Upper lobe of left lung (tissue), 6 donors: ENCODE measurements at regions not wholly inside any gene's neighbourhood (a gene's known extent, or its start where the extent isn't known, plus 50 kb on each side); places are given as distances from the start of the nearest gene placed in this dataset.

Experiments
- ATAC-seq, 2 donors: fragments of 200-7000 bp; cut with Tn5 transposase; one replicate each; pipeline ENCODE4 v1.9.1; 2022; ENCODE audit warnings: mild to moderate bottlenecking in 2 of 2, moderate library complexity in 2 of 2; ENCODE audit not compliant: low FRiP score in 2 of 2
- DNase-seq, 2 donors: peaks; one replicate each; pipeline ENCODE4 v3.0.0-alpha.2; 2019 to 2020
- H3K27ac ChIP-seq, 4 donors: fragments of 200-600 bp; sonication (generic); one replicate each; pipeline ENCODE4 v1.5.1; 2016 to 2019
- H3K27me3 ChIP-seq, 4 donors: fragments of 200-600 bp; sonication (generic); one replicate each; pipeline ENCODE4 v1.5.1; 2017 to 2019
- H3K36me3 ChIP-seq, 4 donors: fragments of 200-600 bp; sonication (generic); one replicate each; pipeline ENCODE4 v1.5.1; 2016 to 2019
- H3K4me1 ChIP-seq, 4 donors: fragments of 200-600 bp; sonication (generic); one replicate each; pipeline ENCODE4 v1.5.1; 2018 to 2019
- H3K4me3 ChIP-seq, 4 donors: fragments of 200-600 bp; sonication (generic); one replicate each; pipeline ENCODE4 v1.5.1; 2017 to 2019; ENCODE audit warnings: mild to moderate bottlenecking in 2 of 4, moderate library complexity in 1 of 4
- H3K9me3 ChIP-seq, 4 donors: fragments of 200-600 bp; sonication (generic); one replicate each; pipeline ENCODE4 v1.5.1; 2018 to 2019
- CTCF ChIP-seq, 6 experiments: fragments of 450-650 bp in 4 of 6; fragments of 200-600 bp in 2 of 6; sonication (generic) in 2 of 6; IDR thresholded peaks; one replicate each; pipeline ENCODE4 v1.5.1; 2016 to 2019; ENCODE audit warnings: antibody characterized with exemption in 6 of 6
- EP300 ChIP-seq, 4 donors: sonication (generic); formaldehyde crosslinking; IDR thresholded peaks; one replicate each; pipeline ENCODE4 v1.5.1; 2017; ENCODE audit warnings: antibody characterized with exemption in 4 of 4, control low read depth in 2 of 4
- POLR2A ChIP-seq, 4 donors: fragments of 450-650 bp; IDR thresholded peaks; one replicate each; pipeline ENCODE4 v1.5.1; 2016 to 2017; ENCODE audit warnings: antibody characterized with exemption in 4 of 4, mild to moderate bottlenecking in 2 of 4
- POLR2AphosphoS5 ChIP-seq, 2 donors: sonication (generic); formaldehyde crosslinking; IDR thresholded peaks; one replicate each; pipeline ENCODE4 v1.5.1; 2017; ENCODE audit warnings: antibody characterized with exemption in 2 of 2
- WGBS, 2 donors: methylation state at CpG; one replicate each; pipeline ENCODE4 v1.1.5; 2017 to 2018; 5-methylcytosine and 5-hydroxymethylcytosine counted together
- donor health status: DM: no; HTN: no; CAD: no; lungs with moderate emphysema.
- donor health status: DM: no; HTN: yes; CAD: no; lungs with severe emphysema.

GRCh38 chr5:89840906-89841305 is 568.6 kb downstream of the CETN3 start:
- TF ChIP-seq CTCF (IDR thresholded peaks at IDR 0.05) = no peak
- TF ChIP-seq EP300 (IDR thresholded peaks at IDR 0.05) = no peak
- TF ChIP-seq POLR2A (IDR thresholded peaks at IDR 0.05) = no peak
- TF ChIP-seq POLR2AphosphoS5 (IDR thresholded peaks at IDR 0.05) = no peak
- no peaks in the 10 kb centered on the region for H3K36me3 ChIP-seq
- no peak overlapping the region for H3K4me3 ChIP-seq
- no peaks in the 10 kb centered on the region for H3K4me1 ChIP-seq
- H3K27me3 ChIP-seq = no peaks in the 10 kb centered on the region
- DNase-seq (no peak), ATAC-seq (no peak)
- H3K9me3 ChIP-seq = no peaks in the 10 kb centered on the region
- H3K27ac ChIP-seq = no peak overlapping the region

GRCh38 chr5:89830691-89831090 is 578.9 kb downstream of the CETN3 start:
- H3K4me3 ChIP-seq = no peak overlapping the region
- DNase-seq (no peak), ATAC-seq (no peak)
- TF ChIP-seq EP300 (IDR thresholded peaks at IDR 0.05) (no peak), CTCF (IDR thresholded peaks at IDR 0.05) (no peak), POLR2AphosphoS5 (IDR thresholded peaks at IDR 0.05) (no peak), POLR2A (IDR thresholded peaks at IDR 0.05) (no peak)
- no peaks in the 10 kb centered on the region for H3K36me3 ChIP-seq
- no peaks in the 10 kb centered on the region for H3K9me3 ChIP-seq
- WGBS, 2 donors = 72 to 77% methylated on average over 2 of the region's 2 CpGs
- H3K27ac ChIP-seq = no peak overlapping the region
- no peaks in the 10 kb centered on the region for H3K27me3 ChIP-seq
- no peaks in the 10 kb centered on the region for H3K4me1 ChIP-seq

GRCh38 chr5:89827960-89828359 is 581.6 kb downstream of the CETN3 start:
- 87% methylated on average over 6 of the region's 6 CpGs for WGBS, 2 donors
- H3K4me3 ChIP-seq = no peak overlapping the region
- no peak for TF ChIP-seq CTCF (IDR thresholded peaks at IDR 0.05)
- TF ChIP-seq EP300 (IDR thresholded peaks at IDR 0.05) = no peak
- no peak for TF ChIP-seq POLR2AphosphoS5 (IDR thresholded peaks at IDR 0.05)

GRCh38 chr5:89827359-89827758 is 582.2 kb downstream of the CETN3 start:
- TF ChIP-seq POLR2A (IDR thresholded peaks at IDR 0.05) (no peak), CTCF (IDR thresholded peaks at IDR 0.05) (no peak), EP300 (IDR thresholded peaks at IDR 0.05) (no peak), POLR2AphosphoS5 (IDR thresholded peaks at IDR 0.05) (no peak)
- Histone ChIP-seq H3K9me3 (no peaks in the 10 kb centered on the region), H3K4me1 (no peaks in the 10 kb centered on the region), H3K4me3 (no peak overlapping the region), H3K36me3 (no peaks in the 10 kb centered on the region), H3K27ac (no peak overlapping the region), H3K27me3 (no peaks in the 10 kb centered on the region)
- WGBS, 2 donors = 78 to 82% methylated on average over 11 to 14 of the region's 14 CpGs
- ATAC-seq (no peak), DNase-seq (no peak)

More at GRCh38 chr5:89827960-89828359, 581.6 kb downstream of the CETN3 start:
- no peak for ATAC-seq
- peak in 1 of 2 donors; percentile 48 for DNase-seq
- H3K27ac ChIP-seq = no peak overlapping the region
- no peaks in the 10 kb centered on the region for H3K27me3 ChIP-seq
- H3K4me1 ChIP-seq = no peaks in the 10 kb centered on the region
- no peaks in the 10 kb centered on the region for H3K9me3 ChIP-seq
- H3K36me3 ChIP-seq = no peaks in the 10 kb centered on the region

GRCh38 chr5:89826938-89827337 is 582.6 kb downstream of the CETN3 start:
- Histone ChIP-seq H3K27ac (no peak overlapping the region), H3K4me3 (no peak overlapping the region), H3K9me3 (no peaks in the 10 kb centered on the region), H3K27me3 (no peaks in the 10 kb centered on the region), H3K36me3 (no peaks in the 10 kb centered on the region), H3K4me1 (no peaks in the 10 kb centered on the region)
- TF ChIP-seq CTCF (IDR thresholded peaks at IDR 0.05) = no peak
- TF ChIP-seq EP300 (IDR thresholded peaks at IDR 0.05) = no peak
- TF ChIP-seq POLR2AphosphoS5 (IDR thresholded peaks at IDR 0.05) = no peak
- TF ChIP-seq POLR2A (IDR thresholded peaks at IDR 0.05) = no peak
- DNase-seq = no peak
- WGBS, 2 donors = 72 to 76% methylated on average over 8 of the region's 8 CpGs
- ATAC-seq = no peak
